ENCODE measurements at regions not wholly inside any gene's neighbourhood (a gene's known extent, or its start where the extent isn't known, plus 50 kb on each side); places are given as distances from the start of the nearest gene placed in this dataset.

GRCh38 chr10:105679781-105680180 lies 1038.7 kb downstream of the SORCS3 start:
- no peak for DNase-seq

GRCh38 chr10:105675333-105675732 lies 1034.2 kb downstream of the SORCS3 start:
- no peak for DNase-seq

GRCh38 chr10:105674448-105674847 lies 1033.4 kb downstream of the SORCS3 start:
- DNase-seq, result no peak

GRCh38 chr10:105658696-105659095 lies 1017.6 kb downstream of the SORCS3 start:
- DNase-seq, result no peak

GRCh38 chr10:105656856-105657255 lies 1015.8 kb downstream of the SORCS3 start:
- no peak for DNase-seq

GRCh38 chr10:105650306-105650705 lies 1009.2 kb downstream of the SORCS3 start:
- no peak for DNase-seq

- no peak for DNase-seq
Measured at GRCh38 chr10:105647354-105647753, 1006.3 kb downstream of the SORCS3 start.

- no peak for DNase-seq
Measured at GRCh38 chr10:105644978-105645377, 1003.9 kb downstream of the SORCS3 start.

- DNase-seq, result no peak
Measured at GRCh38 chr10:105644559-105644958, 1003.5 kb downstream of the SORCS3 start.

- DNase-seq, result no peak
Measured at GRCh38 chr10:105644091-105644490, 1003.0 kb downstream of the SORCS3 start.

- no peak for DNase-seq
Measured at GRCh38 chr10:105643660-105644059, 1002.6 kb downstream of the SORCS3 start.

GRCh38 chr10:105634281-105634680 lies 993.2 kb downstream of the SORCS3 start:
- DNase-seq, result no peak

GRCh38 chr10:105615715-105616365 lies 974.8 kb downstream of the SORCS3 start:
- no peak for DNase-seq

GRCh38 chr10:105611244-105611798 lies 970.2 kb downstream of the SORCS3 start:
- DNase-seq, result no peak

- no peak for DNase-seq
Measured at GRCh38 chr10:105609451-105609850, 968.4 kb downstream of the SORCS3 start.

GRCh38 chr10:105605918-105606317 lies 964.8 kb downstream of the SORCS3 start:
- no peak for DNase-seq

GRCh38 chr10:105605104-105605503 lies 964.0 kb downstream of the SORCS3 start:
- DNase-seq, result no peak

- DNase-seq, result no peak
Measured at GRCh38 chr10:105598207-105598606, 957.1 kb downstream of the SORCS3 start.

- DNase-seq, result no peak
Measured at GRCh38 chr10:105597312-105597711, 956.2 kb downstream of the SORCS3 start.

- DNase-seq, result no peak
Measured at GRCh38 chr10:105596749-105597148, 955.7 kb downstream of the SORCS3 start.

GRCh38 chr10:105594296-105594695 lies 953.2 kb downstream of the SORCS3 start:
- no peak for DNase-seq

- no peak for DNase-seq
Measured at GRCh38 chr10:105592468-105592867, 951.4 kb downstream of the SORCS3 start.

- DNase-seq, result no peak
Measured at GRCh38 chr10:105586451-105587098, 945.5 kb downstream of the SORCS3 start.
